ENCODE measurements at regions not wholly inside any gene's neighbourhood (a gene's known extent, or its start where the extent isn't known, plus 50 kb on each side); places are given as distances from the start of the nearest gene placed in this dataset.

- no peak overlapping the region for H3K27ac ChIP-seq (ENCODE audit: low read depth, low read length)
- ChIA-PET CTCF (interaction anchor here (0.8 to 1.2 kb wide), 2 partner anchors 18 to 152 kb away, joined by 3 to 5 read pairs; no protein-coding TSS in a partner anchor), POLR2A (no interaction called here), RAD21 (ENCODE audit: low non-redundant PET in 1 of 2, low total read pairs in 2 of 2, uncharacterized antibody in 2 of 2, unreplicated experiment in 2 of 2) (no interaction called here)
- H3K9ac ChIP-seq (ENCODE audit: low read length) = no peak overlapping the region
- no peak for DNase-seq (ENCODE audit: low read depth, low spot score)
- no peaks in the 10 kb centered on the region for H3K79me2 ChIP-seq (ENCODE audit: insufficient read depth, low read length)
- BruUV-seq (replicated peaks) = no TSS peak
- H3K9me2 ChIP-seq (ENCODE audit: insufficient read depth) = no peaks in the 10 kb centered on the region
- intact Hi-C loops (cut with micrococcal nuclease) = no loop called here
- H3K36me3 ChIP-seq (ENCODE audit: control insufficient read depth in 1 of 2, insufficient read depth in 2 of 2, low read length in 2 of 2) = no peaks in the 10 kb centered on the region
- no peak for ATAC-seq
- TF ChIP-seq FOSL1 (IDR thresholded peaks at IDR 0.05; ENCODE audit: low read depth) (no peak), ZBTB33 (IDR thresholded peaks at IDR 0.05; ENCODE audit: extremely low read depth, insufficient replicate concordance, low read length) (no peak), CBX3 (IDR thresholded peaks at IDR 0.05; ENCODE audit: low read depth) (no peak), CEBPB (IDR thresholded peaks at IDR 0.05; ENCODE audit: low read depth) (no peak), EZH2phosphoT487 (IDR thresholded peaks at IDR 0.05; ENCODE audit: borderline replicate concordance) (no peak), TCF7L2 (IDR thresholded peaks at IDR 0.05; ENCODE audit: borderline replicate concordance, extremely low read depth, insufficient read depth, insufficient read length) (no peak), ZFX (IDR thresholded peaks at IDR 0.05) (no peak), POLR2AphosphoS5 (IDR thresholded peaks at IDR 0.05; ENCODE audit: low read depth, low read length) (no peak), EGR1 (IDR thresholded peaks at IDR 0.05; ENCODE audit: low read depth) (no peak), YY1 (IDR thresholded peaks at IDR 0.05; ENCODE audit: extremely low read depth, insufficient replicate concordance, low read depth, low read length) (no peak), ATF3 (IDR thresholded peaks at IDR 0.05) (no peak), MAX (IDR thresholded peaks at IDR 0.05) (no peak), SRF (IDR thresholded peaks at IDR 0.05; ENCODE audit: low read depth) (no peak), POLR2A (IDR thresholded peaks at IDR 0.05; ENCODE audit: borderline replicate concordance, extremely low read depth, insufficient read depth, insufficient read length) (no peak), EZH2 (IDR thresholded peaks at IDR 0.05) (no peak), REST (IDR thresholded peaks at IDR 0.05; ENCODE audit: low read depth) (no peak), RAD21 (IDR thresholded peaks at IDR 0.05; ENCODE audit: low read depth) (no peak), JUND (IDR thresholded peaks at IDR 0.05) (no peak), CTCF (IDR thresholded peaks at IDR 0.05 in 2 of 3, conservative IDR thresholded peaks at IDR 0.05 in 1 of 3; ENCODE audit: borderline replicate concordance in 1 of 3, insufficient read depth in 1 of 3, low read depth in 2 of 3, low read length in 2 of 3) (no peak)
- H3K4me3 ChIP-seq (replicated peaks in 1 of 2; ENCODE audit: low read depth in 1 of 2, low read length in 2 of 2) = no peak overlapping the region
- no peaks in the 10 kb centered on the region for H3K27me3 ChIP-seq (ENCODE audit: insufficient read depth, low read length)
- no peak overlapping the region for H3K4me2 ChIP-seq (ENCODE audit: low read length)
- H2AFZ ChIP-seq (ENCODE audit: low read depth, low read length, poor library complexity, severe bottlenecking) = no peak overlapping the region
- peaks cover 3 to 19% of the 10 kb centered on the region in 2 experiments; a peak in 3 of 4 replicates for H3K4me1 ChIP-seq (ENCODE audit: control insufficient read depth in 1 of 2, insufficient read depth in 2 of 2, low read length in 2 of 2)
- no peaks in the 10 kb centered on the region for H3K9me3 ChIP-seq (ENCODE audit: control insufficient read depth in 1 of 2, insufficient read depth in 1 of 2, low read depth in 1 of 2, low read length in 2 of 2)
- no peaks in the 10 kb centered on the region for H4K20me1 ChIP-seq (ENCODE audit: insufficient read depth)
Observed at GRCh38 chr3:127392156-127392490, 104.3 kb upstream of the PRR20G start.

All from HCT116 (cell line).